ENCODE measurements at regions not wholly inside any gene's neighbourhood (a gene's known extent, or its start where the extent isn't known, plus 50 kb on each side); places are given as distances from the start of the nearest gene placed in this dataset.

DNA sequence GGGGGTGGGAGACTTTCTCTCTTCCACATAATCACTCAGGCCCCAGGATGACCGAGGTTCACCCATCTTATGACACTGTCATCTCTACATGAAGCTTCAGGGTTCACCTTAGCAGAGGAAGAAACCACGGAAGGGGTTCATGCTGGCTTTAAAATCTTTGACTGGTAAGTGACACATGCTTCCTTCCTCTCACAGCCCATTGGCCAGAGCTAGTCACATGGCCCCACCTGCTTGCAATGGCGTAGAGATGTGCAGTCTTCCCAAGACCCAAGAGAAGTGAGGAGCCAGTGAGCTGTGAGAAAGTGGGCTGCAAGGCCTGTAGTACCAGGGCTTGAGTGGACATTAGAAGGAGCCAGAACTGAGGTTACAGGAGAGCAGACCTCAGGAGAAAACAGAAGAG lies 180.3 kb downstream of the AXIN2 start:
- ChIA-PET CTCF (no interaction called here), POLR2A (no interaction called here)

DNA sequence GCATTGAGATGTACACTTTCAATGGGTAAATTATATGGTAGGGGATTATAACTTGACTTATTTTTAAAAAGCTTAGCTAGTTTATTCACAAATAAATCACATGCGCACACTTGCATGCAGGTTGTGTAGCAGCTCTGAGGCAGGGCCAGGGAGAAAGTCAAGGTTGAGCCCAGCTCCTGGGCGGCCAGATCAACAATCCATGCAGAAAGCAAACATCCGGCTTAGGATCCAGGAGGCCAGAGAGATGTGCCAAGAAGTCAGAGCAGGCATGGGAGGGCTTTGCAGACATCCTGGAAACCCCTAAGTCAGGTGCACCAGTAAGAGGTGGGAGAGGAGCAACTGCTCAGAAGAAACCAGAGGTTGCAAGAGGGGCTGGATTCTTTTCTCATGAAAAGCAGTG lies 186.5 kb downstream of the AXIN2 start:
- H3K4me3 Mint-ChIP-seq, result no peak overlapping the region
- peaks cover 21% of the 10 kb centered on the region for H3K27me3 Mint-ChIP-seq
- DNase-seq (no peak), ATAC-seq (no peak)
- H3K9me3 Mint-ChIP-seq, result no peaks in the 10 kb centered on the region
- H3K36me3 Mint-ChIP-seq (ENCODE audit: low read depth), result no peaks in the 10 kb centered on the region
- H3K27ac Mint-ChIP-seq, result no peak overlapping the region
- TF ChIP-seq, protein P1, sequence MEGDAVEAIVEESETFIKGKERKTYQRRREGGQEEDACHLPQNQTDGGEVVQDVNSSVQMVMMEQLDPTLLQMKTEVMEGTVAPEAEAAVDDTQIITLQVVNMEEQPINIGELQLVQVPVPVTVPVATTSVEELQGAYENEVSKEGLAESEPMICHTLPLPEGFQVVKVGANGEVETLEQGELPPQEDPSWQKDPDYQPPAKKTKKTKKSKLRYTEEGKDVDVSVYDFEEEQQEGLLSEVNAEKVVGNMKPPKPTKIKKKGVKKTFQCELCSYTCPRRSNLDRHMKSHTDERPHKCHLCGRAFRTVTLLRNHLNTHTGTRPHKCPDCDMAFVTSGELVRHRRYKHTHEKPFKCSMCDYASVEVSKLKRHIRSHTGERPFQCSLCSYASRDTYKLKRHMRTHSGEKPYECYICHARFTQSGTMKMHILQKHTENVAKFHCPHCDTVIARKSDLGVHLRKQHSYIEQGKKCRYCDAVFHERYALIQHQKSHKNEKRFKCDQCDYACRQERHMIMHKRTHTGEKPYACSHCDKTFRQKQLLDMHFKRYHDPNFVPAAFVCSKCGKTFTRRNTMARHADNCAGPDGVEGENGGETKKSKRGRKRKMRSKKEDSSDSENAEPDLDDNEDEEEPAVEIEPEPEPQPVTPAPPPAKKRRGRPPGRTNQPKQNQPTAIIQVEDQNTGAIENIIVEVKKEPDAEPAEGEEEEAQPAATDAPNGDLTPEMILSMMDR (IDR thresholded peaks at IDR 0.05), result no peak
- peaks cover 13% of the 10 kb centered on the region for H3K4me1 Mint-ChIP-seq (ENCODE audit: low read depth)
- intact Hi-C loops (cut with micrococcal nuclease), result no loop called here
- ChIA-PET POLR2A (no interaction called here), CTCF (no interaction called here)

More for the DNA sequence above, 180.3 kb downstream of the AXIN2 start:
- Mint-ChIP-seq H3K36me3 (ENCODE audit: low read depth) (no peaks in the 10 kb centered on the region), H3K27ac (no peak overlapping the region), H3K4me1 (ENCODE audit: low read depth) (no peaks in the 10 kb centered on the region), H3K27me3 (peaks cover 3% of the 10 kb centered on the region), H3K9me3 (peaks cover 6% of the 10 kb centered on the region), H3K4me3 (no peak overlapping the region)
- TF ChIP-seq, protein P1 (IDR thresholded peaks at IDR 0.05), result no peak
- no peak for ATAC-seq
- intact Hi-C loops (cut with micrococcal nuclease), result no loop called here
- no peak for DNase-seq

GRCh38 chr17:65371702-65372101 lies 189.7 kb downstream of the AXIN2 start:
- Mint-ChIP-seq H3K9me3 (no peaks in the 10 kb centered on the region), H3K27ac (no peak overlapping the region), H3K4me1 (ENCODE audit: low read depth) (peaks cover 19% of the 10 kb centered on the region), H3K4me3 (no peak overlapping the region), H3K27me3 (peaks cover 18% of the 10 kb centered on the region), H3K36me3 (ENCODE audit: low read depth) (no peaks in the 10 kb centered on the region)
- ChIA-PET POLR2A (no interaction called here), CTCF (no interaction called here)
- intact Hi-C loops (cut with micrococcal nuclease), result no loop called here
- TF ChIP-seq, protein P1 (IDR thresholded peaks at IDR 0.05), result no peak
- DNase-seq (no peak), ATAC-seq (no peak)

DNA sequence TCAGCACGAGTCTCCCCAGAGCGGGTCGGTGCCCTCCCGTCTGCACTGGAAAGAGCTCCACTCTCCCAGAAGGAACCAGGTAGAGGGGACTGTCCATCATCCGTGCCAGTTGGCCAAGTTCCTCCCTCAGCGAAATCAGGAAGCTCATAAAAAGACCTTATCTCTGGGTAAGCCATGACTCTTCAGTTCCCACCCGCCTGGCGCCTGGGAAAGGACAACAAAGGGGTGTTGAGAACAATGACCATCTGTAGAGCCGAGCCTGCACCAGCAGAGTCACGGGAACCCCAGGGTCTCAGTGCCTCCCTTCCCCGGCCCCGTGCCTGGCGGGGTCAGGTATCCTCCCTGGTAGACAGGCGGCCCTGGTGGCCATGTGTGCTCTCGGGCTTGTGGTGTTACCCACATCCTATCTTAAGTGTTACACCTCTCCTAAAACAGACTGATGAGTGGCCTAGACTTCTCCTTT lies 190.7 kb downstream of the AXIN2 start:
- CTCF ChIA-PET, result no interaction called here
- ATAC-seq, result peak; percentile 83
- TF ChIP-seq, protein P1 (IDR thresholded peaks at IDR 0.05), result no peak
- no peak overlapping the region for H3K27ac Mint-ChIP-seq
- H3K27me3 Mint-ChIP-seq, result peaks cover 18% of the 10 kb centered on the region
- peak; percentile 46 for DNase-seq
- no peaks in the 10 kb centered on the region for H3K36me3 Mint-ChIP-seq (ENCODE audit: low read depth)
- intact Hi-C loops (cut with micrococcal nuclease), result no loop called here
- no peak overlapping the region for H3K4me3 Mint-ChIP-seq
- peaks cover 2% of the 10 kb centered on the region for H3K9me3 Mint-ChIP-seq
- POLR2A ChIA-PET, result interaction anchor here (0.7 kb wide), 1 partner anchor 111 kb away, joined by 3 read pairs; no protein-coding TSS in a partner anchor
- peaks cover 26% of the 10 kb centered on the region for H3K4me1 Mint-ChIP-seq (ENCODE audit: low read depth)

DNA sequence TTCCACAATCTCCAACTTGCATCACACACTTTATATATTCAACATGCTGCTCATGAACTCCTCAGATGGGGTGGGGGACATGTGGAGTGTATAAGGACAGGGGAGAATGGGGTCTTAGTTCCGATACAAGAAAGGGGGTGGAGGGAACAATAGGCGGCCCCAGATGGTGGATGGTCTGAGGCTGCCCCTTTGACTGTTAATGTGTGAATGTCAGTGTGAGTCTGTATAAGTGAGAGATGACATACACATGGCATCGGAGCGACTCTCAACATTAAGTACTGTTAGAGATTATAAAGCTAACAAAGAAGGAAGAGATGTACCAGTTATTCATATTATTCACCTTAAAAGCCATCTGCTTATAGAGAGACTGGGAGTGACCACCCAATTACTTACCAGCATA lies 193.1 kb downstream of the AXIN2 start:
- Mint-ChIP-seq H3K27me3 (peaks cover 11% of the 10 kb centered on the region), H3K4me1 (ENCODE audit: low read depth) (peaks cover 34% of the 10 kb centered on the region), H3K4me3 (no peak overlapping the region), H3K36me3 (ENCODE audit: low read depth) (no peaks in the 10 kb centered on the region), H3K27ac (no peak overlapping the region), H3K9me3 (peaks cover 2% of the 10 kb centered on the region)
- CTCF ChIA-PET, result no interaction called here
- intact Hi-C loops (cut with micrococcal nuclease), result no loop called here
- POLR2A ChIA-PET, result no interaction called here
- DNase-seq (no peak), ATAC-seq (no peak)
- TF ChIP-seq, protein P1 (IDR thresholded peaks at IDR 0.05), result no peak

All from activated CD8-positive, alpha-beta T cell treated with anti-CD3 and anti-CD28 coated beads for 36 hours (primary cell).